Fibroblast of lung (primary cell): ENCODE measurements at regions not wholly inside any gene's neighbourhood (a gene's known extent, or its start where the extent isn't known, plus 50 kb on each side); places are given as distances from the start of the nearest gene placed in this dataset.

Experiments
- EZH2 ChIP-seq: IDR thresholded peaks from 2 replicates; pipeline ENCODE4 v1.5.1; 2012; ENCODE audit warnings: low read length, control low read depth, mild to moderate bottlenecking; ENCODE audit errors: missing control alignments
- TF ChIP-seq, protein P1 (sequence below), 2 donors: IDR thresholded peaks in 1 of 2; conservative IDR thresholded peaks in 1 of 2; 1 replicate in 1 of 2; 2 replicates in 1 of 2; pipeline ENCODE4 v1.5.1; 2011 to 2012; ENCODE audit warnings: low read length in 2 of 2, control low read depth in 1 of 2, inconsistent platforms in 1 of 2, low read depth in 1 of 2, mild to moderate bottlenecking in 1 of 2

GRCh38 chr9:75461183-75461582 lies 372.9 kb downstream of the OSTF1 start:
- TF ChIP-seq, protein P1, sequence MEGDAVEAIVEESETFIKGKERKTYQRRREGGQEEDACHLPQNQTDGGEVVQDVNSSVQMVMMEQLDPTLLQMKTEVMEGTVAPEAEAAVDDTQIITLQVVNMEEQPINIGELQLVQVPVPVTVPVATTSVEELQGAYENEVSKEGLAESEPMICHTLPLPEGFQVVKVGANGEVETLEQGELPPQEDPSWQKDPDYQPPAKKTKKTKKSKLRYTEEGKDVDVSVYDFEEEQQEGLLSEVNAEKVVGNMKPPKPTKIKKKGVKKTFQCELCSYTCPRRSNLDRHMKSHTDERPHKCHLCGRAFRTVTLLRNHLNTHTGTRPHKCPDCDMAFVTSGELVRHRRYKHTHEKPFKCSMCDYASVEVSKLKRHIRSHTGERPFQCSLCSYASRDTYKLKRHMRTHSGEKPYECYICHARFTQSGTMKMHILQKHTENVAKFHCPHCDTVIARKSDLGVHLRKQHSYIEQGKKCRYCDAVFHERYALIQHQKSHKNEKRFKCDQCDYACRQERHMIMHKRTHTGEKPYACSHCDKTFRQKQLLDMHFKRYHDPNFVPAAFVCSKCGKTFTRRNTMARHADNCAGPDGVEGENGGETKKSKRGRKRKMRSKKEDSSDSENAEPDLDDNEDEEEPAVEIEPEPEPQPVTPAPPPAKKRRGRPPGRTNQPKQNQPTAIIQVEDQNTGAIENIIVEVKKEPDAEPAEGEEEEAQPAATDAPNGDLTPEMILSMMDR (conservative IDR thresholded peaks at IDR 0.05 in 1 of 2, IDR thresholded peaks at IDR 0.05 in 1 of 2; ENCODE audit: low read depth in 1 of 2, low read length in 2 of 2) = no peak
- TF ChIP-seq EZH2 = no peak
